ENCODE measurements at regions not wholly inside any gene's neighbourhood (a gene's known extent, or its start where the extent isn't known, plus 50 kb on each side); places are given as distances from the start of the nearest gene placed in this dataset.

GRCh38 chr13:40460116-40460515 lies 206.3 kb downstream of the FOXO1 start:
- no peaks in the 10 kb centered on the region for H3K27me3 Mint-ChIP-seq (ENCODE audit: unreplicated experiment)
- DNase-seq (ENCODE audit: extremely low spot score, unreplicated experiment): no peak
- no peak overlapping the region for H3K27ac Mint-ChIP-seq (ENCODE audit: unreplicated experiment)
- TF ChIP-seq CTCF (IDR thresholded peaks at IDR 0.05): no peak
- no peaks in the 10 kb centered on the region for H3K4me1 Mint-ChIP-seq (ENCODE audit: unreplicated experiment)
- H3K9me3 Mint-ChIP-seq (ENCODE audit: unreplicated experiment): no peaks in the 10 kb centered on the region
- no peak overlapping the region for H3K4me3 Mint-ChIP-seq (ENCODE audit: unreplicated experiment)
- H3K36me3 Mint-ChIP-seq (ENCODE audit: unreplicated experiment): no peaks in the 10 kb centered on the region

GRCh38 chr13:40464337-40465014 lies 202.0 kb downstream of the FOXO1 start:
- no peak for DNase-seq (ENCODE audit: extremely low spot score, unreplicated experiment)
- no peak overlapping the region for H3K4me3 Mint-ChIP-seq (ENCODE audit: unreplicated experiment)
- H3K4me1 Mint-ChIP-seq (ENCODE audit: unreplicated experiment): no peaks in the 10 kb centered on the region
- no peak for TF ChIP-seq CTCF (IDR thresholded peaks at IDR 0.05)
- peaks cover 6% of the 10 kb centered on the region for H3K9me3 Mint-ChIP-seq (ENCODE audit: unreplicated experiment)
- no peaks in the 10 kb centered on the region for H3K36me3 Mint-ChIP-seq (ENCODE audit: unreplicated experiment)
- no peaks in the 10 kb centered on the region for H3K27me3 Mint-ChIP-seq (ENCODE audit: unreplicated experiment)
- no peak overlapping the region for H3K27ac Mint-ChIP-seq (ENCODE audit: unreplicated experiment)

GRCh38 chr13:40465015-40465390 lies 201.4 kb downstream of the FOXO1 start:
- Mint-ChIP-seq H3K27ac (ENCODE audit: unreplicated experiment) (no peak overlapping the region), H3K4me3 (ENCODE audit: unreplicated experiment) (no peak overlapping the region), H3K36me3 (ENCODE audit: unreplicated experiment) (no peaks in the 10 kb centered on the region), H3K27me3 (ENCODE audit: unreplicated experiment) (no peaks in the 10 kb centered on the region), H3K4me1 (ENCODE audit: unreplicated experiment) (no peaks in the 10 kb centered on the region), H3K9me3 (ENCODE audit: unreplicated experiment) (peaks cover 6% of the 10 kb centered on the region)
- no peak for TF ChIP-seq CTCF (IDR thresholded peaks at IDR 0.05)
- no peak for DNase-seq (ENCODE audit: extremely low spot score, unreplicated experiment)

- Mint-ChIP-seq H3K36me3 (ENCODE audit: unreplicated experiment) (no peaks in the 10 kb centered on the region), H3K27ac (ENCODE audit: unreplicated experiment) (no peak overlapping the region), H3K9me3 (ENCODE audit: unreplicated experiment) (peaks cover 6% of the 10 kb centered on the region), H3K27me3 (ENCODE audit: unreplicated experiment) (no peaks in the 10 kb centered on the region), H3K4me1 (ENCODE audit: unreplicated experiment) (no peaks in the 10 kb centered on the region), H3K4me3 (ENCODE audit: unreplicated experiment) (no peak overlapping the region)
- no peak for DNase-seq (ENCODE audit: extremely low spot score, unreplicated experiment)
- no peak for TF ChIP-seq CTCF (IDR thresholded peaks at IDR 0.05)
These were observed 200.2 kb downstream of the FOXO1 start for GRCh38 chr13:40466272-40466671.

- TF ChIP-seq CTCF (IDR thresholded peaks at IDR 0.05): no peak
- H3K4me1 Mint-ChIP-seq (ENCODE audit: unreplicated experiment): no peaks in the 10 kb centered on the region
- no peak for DNase-seq (ENCODE audit: extremely low spot score, unreplicated experiment)
- H3K36me3 Mint-ChIP-seq (ENCODE audit: unreplicated experiment): no peaks in the 10 kb centered on the region
- peaks cover 6% of the 10 kb centered on the region for H3K9me3 Mint-ChIP-seq (ENCODE audit: unreplicated experiment)
- H3K4me3 Mint-ChIP-seq (ENCODE audit: unreplicated experiment): no peak overlapping the region
- H3K27me3 Mint-ChIP-seq (ENCODE audit: unreplicated experiment): no peaks in the 10 kb centered on the region
- no peak overlapping the region for H3K27ac Mint-ChIP-seq (ENCODE audit: unreplicated experiment)
These were observed 198.1 kb downstream of the FOXO1 start for GRCh38 chr13:40468227-40468838.
